PC-9 (cell line): ENCODE measurements at regions not wholly inside any gene's neighbourhood (a gene's known extent, or its start where the extent isn't known, plus 50 kb on each side); places are given as distances from the start of the nearest gene placed in this dataset.

Experiments used
- EZH2 ChIP-seq: fragments of 200-600 bp; sonication (generic); IDR thresholded peaks from 2 replicates; pipeline ENCODE4 v1.8.0; 2017; ENCODE audit warnings: antibody characterized with exemption, low read depth
- TF ChIP-seq, protein P1 (sequence below): fragments of 200-600 bp; sonication (generic); conservative IDR thresholded peaks from 2 replicates; pipeline ENCODE4 v1.6.1; 2017; ENCODE audit warnings: mixed run types, antibody characterized with exemption, mild to moderate bottlenecking, moderate library complexity

DNA sequence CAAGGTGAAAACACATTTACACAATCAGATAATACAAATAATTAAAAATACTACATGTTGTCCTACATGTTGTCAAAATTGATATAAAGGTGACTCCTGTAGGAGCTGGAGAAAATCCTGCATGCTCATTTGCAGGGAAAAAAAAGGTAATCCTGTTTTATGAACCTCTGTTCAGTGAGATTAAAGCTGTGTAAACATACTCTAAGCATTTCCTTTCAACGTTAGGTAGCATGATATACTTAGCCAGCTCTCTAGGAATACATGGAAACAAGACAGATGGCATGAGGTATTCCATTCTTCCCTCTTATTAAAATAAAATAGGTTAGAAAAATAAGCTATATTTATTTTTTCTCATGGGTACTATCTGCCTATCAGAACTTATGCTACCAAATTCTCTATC lies 635.7 kb upstream of the FLRT2 start:
- TF ChIP-seq, protein P1, sequence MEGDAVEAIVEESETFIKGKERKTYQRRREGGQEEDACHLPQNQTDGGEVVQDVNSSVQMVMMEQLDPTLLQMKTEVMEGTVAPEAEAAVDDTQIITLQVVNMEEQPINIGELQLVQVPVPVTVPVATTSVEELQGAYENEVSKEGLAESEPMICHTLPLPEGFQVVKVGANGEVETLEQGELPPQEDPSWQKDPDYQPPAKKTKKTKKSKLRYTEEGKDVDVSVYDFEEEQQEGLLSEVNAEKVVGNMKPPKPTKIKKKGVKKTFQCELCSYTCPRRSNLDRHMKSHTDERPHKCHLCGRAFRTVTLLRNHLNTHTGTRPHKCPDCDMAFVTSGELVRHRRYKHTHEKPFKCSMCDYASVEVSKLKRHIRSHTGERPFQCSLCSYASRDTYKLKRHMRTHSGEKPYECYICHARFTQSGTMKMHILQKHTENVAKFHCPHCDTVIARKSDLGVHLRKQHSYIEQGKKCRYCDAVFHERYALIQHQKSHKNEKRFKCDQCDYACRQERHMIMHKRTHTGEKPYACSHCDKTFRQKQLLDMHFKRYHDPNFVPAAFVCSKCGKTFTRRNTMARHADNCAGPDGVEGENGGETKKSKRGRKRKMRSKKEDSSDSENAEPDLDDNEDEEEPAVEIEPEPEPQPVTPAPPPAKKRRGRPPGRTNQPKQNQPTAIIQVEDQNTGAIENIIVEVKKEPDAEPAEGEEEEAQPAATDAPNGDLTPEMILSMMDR: no peak
- TF ChIP-seq EZH2: no peak
